ENCODE measurements at regions not wholly inside any gene's neighbourhood (a gene's known extent, or its start where the extent isn't known, plus 50 kb on each side); places are given as distances from the start of the nearest gene placed in this dataset.

- Mint-ChIP-seq H3K4me3 (no peak overlapping the region), H3K27me3 (no peaks in the 10 kb centered on the region), H3K9me3 (no peaks in the 10 kb centered on the region), H3K4me1 (ENCODE audit: low read depth) (no peaks in the 10 kb centered on the region), H3K27ac (no peak overlapping the region), H3K36me3 (ENCODE audit: low read depth) (no peaks in the 10 kb centered on the region)
- POLR2A ChIA-PET = no interaction called here
- intact Hi-C loops (cut with DNase I, micrococcal nuclease) = no loop called here
- no peak for ATAC-seq (ENCODE audit: poor library complexity)
- no peak overlapping the region for H3K4me3 ChIP-seq (ENCODE audit: low read length)
- no peak for DNase-seq
- H3K27me3 ChIP-seq (ENCODE audit: control insufficient read depth in 1 of 2, insufficient read depth in 2 of 2, low read length in 2 of 2) = no peaks in the 10 kb centered on the region
- CTCF ChIA-PET = no interaction called here
- H3K4me1 ChIP-seq (ENCODE audit: insufficient read depth, low read length) = no peaks in the 10 kb centered on the region
- TF ChIP-seq, protein P1, sequence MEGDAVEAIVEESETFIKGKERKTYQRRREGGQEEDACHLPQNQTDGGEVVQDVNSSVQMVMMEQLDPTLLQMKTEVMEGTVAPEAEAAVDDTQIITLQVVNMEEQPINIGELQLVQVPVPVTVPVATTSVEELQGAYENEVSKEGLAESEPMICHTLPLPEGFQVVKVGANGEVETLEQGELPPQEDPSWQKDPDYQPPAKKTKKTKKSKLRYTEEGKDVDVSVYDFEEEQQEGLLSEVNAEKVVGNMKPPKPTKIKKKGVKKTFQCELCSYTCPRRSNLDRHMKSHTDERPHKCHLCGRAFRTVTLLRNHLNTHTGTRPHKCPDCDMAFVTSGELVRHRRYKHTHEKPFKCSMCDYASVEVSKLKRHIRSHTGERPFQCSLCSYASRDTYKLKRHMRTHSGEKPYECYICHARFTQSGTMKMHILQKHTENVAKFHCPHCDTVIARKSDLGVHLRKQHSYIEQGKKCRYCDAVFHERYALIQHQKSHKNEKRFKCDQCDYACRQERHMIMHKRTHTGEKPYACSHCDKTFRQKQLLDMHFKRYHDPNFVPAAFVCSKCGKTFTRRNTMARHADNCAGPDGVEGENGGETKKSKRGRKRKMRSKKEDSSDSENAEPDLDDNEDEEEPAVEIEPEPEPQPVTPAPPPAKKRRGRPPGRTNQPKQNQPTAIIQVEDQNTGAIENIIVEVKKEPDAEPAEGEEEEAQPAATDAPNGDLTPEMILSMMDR (IDR thresholded peaks at IDR 0.05) = no peak
- no peaks in the 10 kb centered on the region for H3K9me3 ChIP-seq (ENCODE audit: control insufficient read depth in 1 of 2, insufficient read depth in 1 of 2, low read length in 2 of 2)
- no peak overlapping the region for H3K27ac ChIP-seq (ENCODE audit: low read depth in 1 of 2, low read length in 2 of 2)
- H3K36me3 ChIP-seq (ENCODE audit: insufficient read depth, low read length) = no peaks in the 10 kb centered on the region
These were observed 161.3 kb downstream of the HNMT start for GRCh38 chr2:138125306-138126288.

- H3K36me3 ChIP-seq (ENCODE audit: insufficient read depth, low read length) = no peaks in the 10 kb centered on the region
- no peak overlapping the region for H3K4me3 ChIP-seq (ENCODE audit: low read length)
- no peak overlapping the region for H3K27ac ChIP-seq (ENCODE audit: low read depth in 1 of 2, low read length in 2 of 2)
- ChIA-PET POLR2A (no interaction called here), CTCF (no interaction called here)
- ATAC-seq (ENCODE audit: poor library complexity) (no peak), DNase-seq (no peak)
- no peaks in the 10 kb centered on the region for H3K4me1 ChIP-seq (ENCODE audit: insufficient read depth, low read length)
- Mint-ChIP-seq H3K27me3 (no peaks in the 10 kb centered on the region), H3K4me1 (ENCODE audit: low read depth) (no peaks in the 10 kb centered on the region), H3K4me3 (no peak overlapping the region), H3K27ac (no peak overlapping the region), H3K9me3 (peaks cover 8% of the 10 kb centered on the region), H3K36me3 (ENCODE audit: low read depth) (no peaks in the 10 kb centered on the region)
- TF ChIP-seq, protein P1 (IDR thresholded peaks at IDR 0.05) = no peak
- intact Hi-C loops (cut with DNase I, micrococcal nuclease) = no loop called here
- H3K27me3 ChIP-seq (ENCODE audit: control insufficient read depth in 1 of 2, insufficient read depth in 2 of 2, low read length in 2 of 2) = no peaks in the 10 kb centered on the region
- no peaks in the 10 kb centered on the region for H3K9me3 ChIP-seq (ENCODE audit: control insufficient read depth in 1 of 2, insufficient read depth in 1 of 2, low read length in 2 of 2)
These were observed 167.8 kb downstream of the HNMT start for GRCh38 chr2:138132108-138132507.

- POLR2A ChIA-PET = no interaction called here
These were observed 173.7 kb downstream of the HNMT start for GRCh38 chr2:138137949-138138348.

More at GRCh38 chr2:138137949-138138348, 173.7 kb downstream of the HNMT start:
- no peak for ATAC-seq (ENCODE audit: poor library complexity)
- intact Hi-C loops (cut with DNase I, micrococcal nuclease) = no loop called here
- CTCF ChIA-PET = no interaction called here
- peaks cover 11% of the 10 kb centered on the region for H3K9me3 Mint-ChIP-seq
- no peaks in the 10 kb centered on the region for H3K27me3 Mint-ChIP-seq
- no peaks in the 10 kb centered on the region for H3K36me3 Mint-ChIP-seq (ENCODE audit: low read depth)
- no peaks in the 10 kb centered on the region for H3K4me1 Mint-ChIP-seq (ENCODE audit: low read depth)
- Histone ChIP-seq H3K27me3 (ENCODE audit: control insufficient read depth in 1 of 2, insufficient read depth in 2 of 2, low read length in 2 of 2) (no peaks in the 10 kb centered on the region), H3K4me3 (ENCODE audit: low read length) (no peak overlapping the region), H3K9me3 (ENCODE audit: control insufficient read depth in 1 of 2, insufficient read depth in 1 of 2, low read length in 2 of 2) (no peaks in the 10 kb centered on the region), H3K36me3 (ENCODE audit: insufficient read depth, low read length) (no peaks in the 10 kb centered on the region), H3K27ac (ENCODE audit: low read depth in 1 of 2, low read length in 2 of 2) (no peak overlapping the region), H3K4me1 (ENCODE audit: insufficient read depth, low read length) (no peaks in the 10 kb centered on the region)
- no peak overlapping the region for H3K27ac Mint-ChIP-seq
- TF ChIP-seq, protein P1 (IDR thresholded peaks at IDR 0.05) = no peak
- no peak overlapping the region for H3K4me3 Mint-ChIP-seq
- DNase-seq = no peak

Measured in CD4-positive, alpha-beta T cell (primary cell).